ENCODE measurements at regions not wholly inside any gene's neighbourhood (a gene's known extent, or its start where the extent isn't known, plus 50 kb on each side); places are given as distances from the start of the nearest gene placed in this dataset.

- H3K4me1 ChIP-seq (ENCODE audit: control insufficient read depth in 4 of 4, insufficient read depth in 4 of 4, low read length in 3 of 4) = no peaks in the 10 kb centered on the region
- no peak overlapping the region for H3K9ac ChIP-seq (ENCODE audit: low read depth in 1 of 2, low read length in 2 of 2)
- H3K27ac ChIP-seq (ENCODE audit: low read depth in 1 of 2, low read length in 2 of 2) = no peak overlapping the region
- DNase-seq (ENCODE audit: low spot score) = no peak
- no peaks in the 10 kb centered on the region for H3K9me3 ChIP-seq (ENCODE audit: control insufficient read depth in 4 of 4, low read length in 3 of 4)
- TF ChIP-seq CTCF (IDR thresholded peaks at IDR 0.05; ENCODE audit: low read depth, low read length, missing input control) (no peak), RAD21 (IDR thresholded peaks at IDR 0.05) (no peak), FOXA2 (IDR thresholded peaks at IDR 0.05) (no peak), JUND (IDR thresholded peaks at IDR 0.05) (no peak), SP1 (IDR thresholded peaks at IDR 0.05) (no peak), ATF3 (IDR thresholded peaks at IDR 0.05) (no peak), NR2F2 (IDR thresholded peaks at IDR 0.05) (no peak), MAX (IDR thresholded peaks at IDR 0.05) (no peak)
- peaks cover 0 to 4% (median 0%) of the 10 kb centered on the region in 4 donors for H3K27me3 ChIP-seq (ENCODE audit: control insufficient read depth in 4 of 4, insufficient read depth in 4 of 4, low read length in 3 of 4)
- no peaks in the 10 kb centered on the region for H3K36me3 ChIP-seq (ENCODE audit: control insufficient read depth in 4 of 4, insufficient read depth in 3 of 4, low read depth in 1 of 4, low read length in 3 of 4)
- WGBS = 92% methylated on average over 4 of the region's 4 CpGs
- no peak overlapping the region for H3K4me3 ChIP-seq (ENCODE audit: low read depth in 1 of 3, low read length in 3 of 3)
Measured at GRCh38 chr3:160126761-160127160, 98.5 kb upstream of the C3orf80 start.

GRCh38 chr3:160127308-160127707 lies 97.9 kb upstream of the C3orf80 start:
- no peak overlapping the region for H3K27ac ChIP-seq (ENCODE audit: low read depth in 1 of 2, low read length in 2 of 2)
- 92% methylated on average over 3 of the region's 3 CpGs for WGBS
- H3K9me3 ChIP-seq (ENCODE audit: control insufficient read depth in 4 of 4, low read length in 3 of 4) = no peaks in the 10 kb centered on the region
- H3K27me3 ChIP-seq (ENCODE audit: control insufficient read depth in 4 of 4, insufficient read depth in 4 of 4, low read length in 3 of 4) = peaks cover 0 to 4% (median 0%) of the 10 kb centered on the region in 4 donors
- H3K36me3 ChIP-seq (ENCODE audit: control insufficient read depth in 4 of 4, insufficient read depth in 3 of 4, low read depth in 1 of 4, low read length in 3 of 4) = no peaks in the 10 kb centered on the region
- H3K4me3 ChIP-seq (ENCODE audit: low read depth in 1 of 3, low read length in 3 of 3) = no peak overlapping the region
- H3K9ac ChIP-seq (ENCODE audit: low read depth in 1 of 2, low read length in 2 of 2) = no peak overlapping the region
- no peak for TF ChIP-seq NR2F2 (IDR thresholded peaks at IDR 0.05)
- TF ChIP-seq ZBTB33 (IDR thresholded peaks at IDR 0.05) = no peak
- no peak for TF ChIP-seq HNF4A (conservative IDR thresholded peaks at IDR 0.05)
- TF ChIP-seq SP1 (IDR thresholded peaks at IDR 0.05) = no peak
- TF ChIP-seq YY1 (IDR thresholded peaks at IDR 0.05) = no peak
- TF ChIP-seq ATF3 (IDR thresholded peaks at IDR 0.05) = no peak
- TF ChIP-seq RXRA (IDR thresholded peaks at IDR 0.05) = no peak
- no peak for TF ChIP-seq HNF4G (IDR thresholded peaks at IDR 0.05)
- no peak for TF ChIP-seq MAX (IDR thresholded peaks at IDR 0.05)
- no peak for TF ChIP-seq EGR1 (IDR thresholded peaks at IDR 0.05; ENCODE audit: low read depth in 2 of 2)
- no peak for TF ChIP-seq CTCF (IDR thresholded peaks at IDR 0.05; ENCODE audit: low read depth, low read length, missing input control)
- no peak for TF ChIP-seq JUND (IDR thresholded peaks at IDR 0.05)
- TF ChIP-seq REST (IDR thresholded peaks at IDR 0.05) = no peak
- TF ChIP-seq FOXA1 (IDR thresholded peaks at IDR 0.05) = no peak
- TF ChIP-seq FOXA2 (IDR thresholded peaks at IDR 0.05) = no peak
- no peak for TF ChIP-seq GABPA (IDR thresholded peaks at IDR 0.05 in 1 of 2, conservative IDR thresholded peaks at IDR 0.05 in 1 of 2)
- TF ChIP-seq TAF1 (conservative IDR thresholded peaks at IDR 0.05) = no peak
- no peak for TF ChIP-seq RAD21 (IDR thresholded peaks at IDR 0.05)
- no peaks in the 10 kb centered on the region for H3K4me1 ChIP-seq (ENCODE audit: control insufficient read depth in 4 of 4, insufficient read depth in 4 of 4, low read length in 3 of 4)
- DNase-seq (ENCODE audit: low spot score) = no peak

All from liver (tissue), 8 donors.